ENCODE measurements at regions not wholly inside any gene's neighbourhood (a gene's known extent, or its start where the extent isn't known, plus 50 kb on each side); places are given as distances from the start of the nearest gene placed in this dataset.

DNA sequence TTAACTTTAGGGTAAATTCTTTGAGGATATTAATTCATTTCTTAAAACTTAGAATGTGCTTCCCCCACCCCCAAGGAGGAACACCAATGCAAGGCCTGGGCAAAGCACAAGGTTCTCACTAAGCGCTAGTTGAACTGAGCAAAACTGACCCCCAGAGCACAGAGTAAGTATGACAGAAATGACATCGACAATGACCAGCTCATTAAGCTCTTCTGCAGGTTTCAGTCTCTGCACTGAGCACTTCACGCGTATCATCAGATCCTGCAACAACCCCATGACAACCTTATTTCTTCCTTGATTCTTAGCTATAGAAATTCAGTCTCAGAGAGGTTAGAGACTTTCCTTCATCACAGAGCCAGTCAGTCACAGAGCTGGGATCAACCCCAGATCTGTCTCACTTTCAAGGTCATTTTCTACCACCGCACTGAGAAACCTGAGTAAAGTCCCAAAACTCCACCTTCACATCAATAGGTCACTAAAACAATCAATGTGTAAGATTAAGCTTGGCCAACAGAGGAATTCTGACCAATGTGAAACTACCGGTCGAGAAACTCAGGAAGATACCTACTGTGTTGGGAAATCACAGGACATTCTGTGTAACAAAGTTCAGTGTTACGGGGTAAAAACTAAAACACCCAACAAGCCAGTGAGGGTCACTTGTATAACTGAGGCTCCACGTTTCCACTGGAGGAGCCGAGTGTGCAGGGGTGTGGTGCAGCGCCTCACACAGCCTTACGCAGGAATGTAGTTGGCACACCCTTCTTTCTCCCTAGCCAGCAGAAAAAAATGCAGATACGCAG lies 129.0 kb upstream of the FOXQ1 start:
- intact Hi-C loops (cut with micrococcal nuclease; ENCODE audit: unreplicated experiment): no loop called here
- no peak for DNase-seq
- Mint-ChIP-seq H3K27ac (ENCODE audit: unreplicated experiment) (no peak overlapping the region), H3K4me1 (ENCODE audit: low read depth, unreplicated experiment) (no peaks in the 10 kb centered on the region), H3K36me3 (ENCODE audit: insufficient read depth, unreplicated experiment) (no peaks in the 10 kb centered on the region), H3K4me3 (ENCODE audit: unreplicated experiment) (no peak overlapping the region), H3K9me3 (ENCODE audit: unreplicated experiment) (no peaks in the 10 kb centered on the region), H3K27me3 (ENCODE audit: insufficient read depth, unreplicated experiment) (no peaks in the 10 kb centered on the region)
- Histone ChIP-seq H3K4me1 (peaks cover 3% of the 10 kb centered on the region; the same call in 1 of the 2 replicates), H3K4me3 (ENCODE audit: low read depth, low read length) (no peak overlapping the region), H3K27me3 (replicated peaks; ENCODE audit: control insufficient read depth, insufficient read depth, low read length) (no peaks in the 10 kb centered on the region), H3K9me3 (no peaks in the 10 kb centered on the region; the same call in 1 of the 2 replicates), H3K36me3 (ENCODE audit: control insufficient read depth, insufficient read depth, low read length) (no peaks in the 10 kb centered on the region)
- TF ChIP-seq, protein P1, sequence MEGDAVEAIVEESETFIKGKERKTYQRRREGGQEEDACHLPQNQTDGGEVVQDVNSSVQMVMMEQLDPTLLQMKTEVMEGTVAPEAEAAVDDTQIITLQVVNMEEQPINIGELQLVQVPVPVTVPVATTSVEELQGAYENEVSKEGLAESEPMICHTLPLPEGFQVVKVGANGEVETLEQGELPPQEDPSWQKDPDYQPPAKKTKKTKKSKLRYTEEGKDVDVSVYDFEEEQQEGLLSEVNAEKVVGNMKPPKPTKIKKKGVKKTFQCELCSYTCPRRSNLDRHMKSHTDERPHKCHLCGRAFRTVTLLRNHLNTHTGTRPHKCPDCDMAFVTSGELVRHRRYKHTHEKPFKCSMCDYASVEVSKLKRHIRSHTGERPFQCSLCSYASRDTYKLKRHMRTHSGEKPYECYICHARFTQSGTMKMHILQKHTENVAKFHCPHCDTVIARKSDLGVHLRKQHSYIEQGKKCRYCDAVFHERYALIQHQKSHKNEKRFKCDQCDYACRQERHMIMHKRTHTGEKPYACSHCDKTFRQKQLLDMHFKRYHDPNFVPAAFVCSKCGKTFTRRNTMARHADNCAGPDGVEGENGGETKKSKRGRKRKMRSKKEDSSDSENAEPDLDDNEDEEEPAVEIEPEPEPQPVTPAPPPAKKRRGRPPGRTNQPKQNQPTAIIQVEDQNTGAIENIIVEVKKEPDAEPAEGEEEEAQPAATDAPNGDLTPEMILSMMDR (IDR thresholded peaks at IDR 0.05; ENCODE audit: insufficient read depth in 1 of 2, low read depth in 1 of 2, low read length in 1 of 2, severe bottlenecking in 1 of 2, unreplicated experiment in 1 of 2): no peak
- POLR2A ChIA-PET: no interaction called here
- CTCF ChIA-PET: interaction anchor here (0.6 to 1.0 kb wide), 2 partner anchors 154 to 270 kb away, joined by 3 read pairs; no protein-coding TSS in a partner anchor
- BruUV-seq (replicated peaks): no TSS peak

DNA sequence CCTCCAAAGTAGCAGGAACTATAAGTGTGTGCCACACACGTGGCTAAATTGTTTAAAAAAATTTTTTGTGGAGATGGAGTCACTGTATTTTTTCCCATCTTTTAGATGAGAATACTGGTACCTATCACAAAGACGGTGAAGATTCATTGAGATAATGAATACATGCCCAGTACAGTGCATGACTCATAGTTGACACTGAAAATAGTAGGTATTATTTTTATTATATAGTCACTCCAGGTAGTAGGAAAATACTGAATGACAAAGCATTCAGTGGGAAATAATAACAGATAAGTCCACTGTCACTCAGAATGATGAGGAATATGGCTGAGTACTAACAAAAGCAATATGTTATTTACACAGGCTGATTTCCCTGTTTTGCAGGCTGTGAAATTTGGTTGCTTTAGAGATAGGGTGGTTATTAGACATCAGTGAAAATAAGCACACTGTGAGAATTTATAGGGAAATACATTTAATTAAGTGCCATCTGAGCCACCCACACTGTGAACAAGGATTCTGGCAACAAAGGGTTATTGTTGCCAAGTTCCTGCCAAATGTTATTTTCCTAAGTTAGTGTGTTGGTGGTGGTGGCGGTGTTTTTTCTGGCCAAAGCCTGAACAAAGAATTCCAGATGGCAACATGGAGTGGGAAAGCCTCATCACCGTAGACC lies 129.8 kb upstream of the FOXQ1 start:
- no peaks in the 10 kb centered on the region for H3K36me3 Mint-ChIP-seq (ENCODE audit: insufficient read depth, unreplicated experiment)
- H3K36me3 ChIP-seq (ENCODE audit: control insufficient read depth, insufficient read depth, low read length): no peaks in the 10 kb centered on the region
- BruUV-seq (replicated peaks): no TSS peak
- H3K9me3 ChIP-seq: no peaks in the 10 kb centered on the region; the same call in 1 of the 2 replicates
- ChIA-PET CTCF (interaction anchor here (1.0 kb wide), 1 partner anchor 269 kb away, joined by 3 read pairs; no protein-coding TSS in a partner anchor), POLR2A (no interaction called here)
- no peaks in the 10 kb centered on the region for H3K4me1 Mint-ChIP-seq (ENCODE audit: low read depth, unreplicated experiment)
- no peaks in the 10 kb centered on the region for H3K9me3 Mint-ChIP-seq (ENCODE audit: unreplicated experiment)
- DNase-seq: no peak
- no peaks in the 10 kb centered on the region for H3K27me3 ChIP-seq (replicated peaks; ENCODE audit: control insufficient read depth, insufficient read depth, low read length)
- peaks cover 3% of the 10 kb centered on the region; the same call in 1 of the 2 replicates for H3K4me1 ChIP-seq
- TF ChIP-seq, protein P1 (IDR thresholded peaks at IDR 0.05; ENCODE audit: insufficient read depth in 1 of 2, low read depth in 1 of 2, low read length in 1 of 2, severe bottlenecking in 1 of 2, unreplicated experiment in 1 of 2): no peak
- intact Hi-C loops (cut with micrococcal nuclease; ENCODE audit: unreplicated experiment): no loop called here
- H3K27me3 Mint-ChIP-seq (ENCODE audit: insufficient read depth, unreplicated experiment): no peaks in the 10 kb centered on the region
- H3K4me3 Mint-ChIP-seq (ENCODE audit: unreplicated experiment): no peak overlapping the region
- H3K27ac Mint-ChIP-seq (ENCODE audit: unreplicated experiment): no peak overlapping the region
- no peak overlapping the region for H3K4me3 ChIP-seq (ENCODE audit: low read depth, low read length)

DNA sequence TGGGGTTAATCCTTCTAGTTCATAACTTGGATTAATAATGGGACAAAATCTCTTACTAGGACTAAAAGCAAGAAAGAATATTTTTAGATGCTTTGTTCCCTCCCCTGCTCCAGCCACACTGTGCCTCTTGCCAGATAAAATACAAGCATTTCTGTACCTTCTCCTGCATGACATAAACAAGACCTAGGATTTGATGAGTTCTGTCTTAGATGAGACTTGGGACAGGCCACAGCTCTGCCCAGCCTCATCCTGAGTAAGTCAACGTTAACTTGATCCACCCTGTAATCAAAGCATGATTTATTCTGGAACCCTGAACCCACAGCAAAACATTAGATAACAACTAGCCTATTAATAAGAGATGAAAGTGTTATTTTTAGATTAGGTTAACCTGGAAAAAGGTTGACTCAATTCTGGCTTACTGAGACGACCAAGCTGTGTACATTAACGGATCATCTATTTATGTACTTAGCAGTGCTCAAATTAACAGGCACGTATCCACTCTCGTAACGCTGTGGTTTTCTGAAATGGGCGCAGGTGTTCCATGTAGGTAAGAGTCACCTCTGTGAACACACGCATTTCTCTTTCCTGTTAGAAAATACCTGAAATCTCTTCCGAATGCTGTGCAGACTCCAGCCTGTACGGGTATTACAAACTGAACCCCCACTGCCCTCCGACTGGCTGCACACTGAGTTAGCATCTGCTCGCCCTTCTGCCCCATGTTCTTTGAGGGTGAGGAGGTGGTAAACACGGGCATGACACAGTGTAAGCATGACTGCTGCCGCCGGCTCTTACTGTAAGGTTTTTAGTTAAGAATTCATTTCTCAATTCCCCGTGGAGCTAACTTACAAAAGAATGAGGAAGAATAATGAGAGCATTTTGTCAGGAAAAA lies 132.1 kb upstream of the FOXQ1 start:
- intact Hi-C loops (cut with micrococcal nuclease; ENCODE audit: unreplicated experiment): no loop called here

More for the DNA sequence above, 132.1 kb upstream of the FOXQ1 start:
- Mint-ChIP-seq H3K27me3 (ENCODE audit: insufficient read depth, unreplicated experiment) (no peaks in the 10 kb centered on the region), H3K36me3 (ENCODE audit: insufficient read depth, unreplicated experiment) (no peaks in the 10 kb centered on the region), H3K27ac (ENCODE audit: unreplicated experiment) (no peak overlapping the region), H3K4me1 (ENCODE audit: low read depth, unreplicated experiment) (no peaks in the 10 kb centered on the region), H3K4me3 (ENCODE audit: unreplicated experiment) (no peak overlapping the region), H3K9me3 (ENCODE audit: unreplicated experiment) (no peaks in the 10 kb centered on the region)
- TF ChIP-seq, protein P1 (IDR thresholded peaks at IDR 0.05; ENCODE audit: insufficient read depth in 1 of 2, low read depth in 1 of 2, low read length in 1 of 2, severe bottlenecking in 1 of 2, unreplicated experiment in 1 of 2): no peak
- BruUV-seq (replicated peaks): no TSS peak
- Histone ChIP-seq H3K9me3 (no peaks in the 10 kb centered on the region; the same call in 1 of the 2 replicates), H3K36me3 (ENCODE audit: control insufficient read depth, insufficient read depth, low read length) (no peaks in the 10 kb centered on the region), H3K4me3 (ENCODE audit: low read depth, low read length) (no peak overlapping the region), H3K27me3 (replicated peaks; ENCODE audit: control insufficient read depth, insufficient read depth, low read length) (no peaks in the 10 kb centered on the region), H3K4me1 (peaks cover 3% of the 10 kb centered on the region; the same call in 1 of the 2 replicates)
- ChIA-PET POLR2A (no interaction called here), CTCF (no interaction called here)
- no peak for DNase-seq
